CD4-positive, alpha-beta T cell treated with Interleukin-17A for 1 hour (primary cell): ENCODE measurements at regions not wholly inside any gene's neighbourhood (a gene's known extent, or its start where the extent isn't known, plus 50 kb on each side); places are given as distances from the start of the nearest gene placed in this dataset.
"Not testable (repeated sequence)": the region's sequence is repeated elsewhere in the genome, so short reads cannot be mapped to it uniquely, and the experiment has no call there.

Experiments
- DNase-seq: peaks from one replicate; pipeline ENCODE4 v3.0.0-alpha.2; 2020

GRCh38 chr5:14054111-14054854 lies 88.9 kb upstream of the TRIO start:
- no peak for DNase-seq

GRCh38 chr5:14050821-14051220 lies 92.3 kb upstream of the TRIO start:
- no peak for DNase-seq

- no peak for DNase-seq
These were observed 94.7 kb upstream of the TRIO start for GRCh38 chr5:14048434-14048833.

DNA sequence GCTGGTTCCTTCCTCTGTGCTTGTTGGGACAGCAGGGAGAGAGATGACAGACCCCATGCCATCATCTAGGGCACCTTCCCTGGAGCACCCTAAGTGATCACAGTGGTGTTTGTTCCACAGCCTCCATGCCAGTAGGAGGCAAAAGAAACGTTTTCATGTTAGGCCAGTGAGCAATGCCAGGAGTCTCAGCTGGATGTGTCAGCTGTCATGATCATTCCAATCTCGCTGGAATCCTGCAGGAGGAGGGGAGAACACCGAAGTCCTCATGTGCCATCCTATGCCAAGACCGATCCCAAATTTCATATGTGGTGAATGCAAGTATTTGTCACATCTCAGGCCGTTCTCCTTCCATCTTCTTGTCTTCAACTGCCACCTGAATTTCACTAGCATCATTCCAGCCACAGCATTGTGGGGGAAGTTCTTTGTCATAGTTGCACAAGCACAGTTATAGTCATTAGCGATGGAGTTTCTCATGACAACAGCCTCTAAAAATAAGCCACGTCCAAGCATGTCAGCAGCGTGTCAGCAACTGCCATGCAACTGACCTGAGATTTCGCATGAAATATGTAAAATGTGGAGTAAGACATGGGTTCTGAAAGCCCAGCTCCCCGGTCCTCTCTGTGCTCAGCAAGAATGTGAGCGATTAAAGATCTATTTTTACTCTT lies 97.2 kb upstream of the DNAH5 start:
- no peak for DNase-seq

DNA sequence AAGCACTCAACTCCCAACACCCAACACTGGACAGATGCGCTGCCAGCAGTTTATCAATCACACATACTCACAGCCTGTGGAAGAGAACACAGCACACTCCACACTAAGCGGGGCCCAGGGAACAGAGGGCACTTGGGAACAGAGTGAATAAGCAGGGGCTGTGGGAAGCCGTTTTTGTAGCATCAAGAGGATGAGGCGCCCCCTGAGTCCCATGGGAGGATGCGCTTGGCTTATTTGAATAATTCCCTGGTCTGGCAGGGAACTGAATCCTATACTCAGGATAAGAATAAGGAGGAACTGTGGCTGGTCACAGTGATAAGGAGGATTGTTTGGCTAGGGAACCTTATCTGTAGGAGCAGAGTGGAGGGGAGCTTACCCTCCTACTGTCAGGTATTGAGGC lies 96.1 kb upstream of the DNAH5 start:
- no peak for DNase-seq

GRCh38 chr5:14039576-14039975 lies 95.1 kb upstream of the DNAH5 start:
- DNase-seq: no peak

GRCh38 chr5:14039063-14039462 lies 94.6 kb upstream of the DNAH5 start:
- DNase-seq: no peak

DNA sequence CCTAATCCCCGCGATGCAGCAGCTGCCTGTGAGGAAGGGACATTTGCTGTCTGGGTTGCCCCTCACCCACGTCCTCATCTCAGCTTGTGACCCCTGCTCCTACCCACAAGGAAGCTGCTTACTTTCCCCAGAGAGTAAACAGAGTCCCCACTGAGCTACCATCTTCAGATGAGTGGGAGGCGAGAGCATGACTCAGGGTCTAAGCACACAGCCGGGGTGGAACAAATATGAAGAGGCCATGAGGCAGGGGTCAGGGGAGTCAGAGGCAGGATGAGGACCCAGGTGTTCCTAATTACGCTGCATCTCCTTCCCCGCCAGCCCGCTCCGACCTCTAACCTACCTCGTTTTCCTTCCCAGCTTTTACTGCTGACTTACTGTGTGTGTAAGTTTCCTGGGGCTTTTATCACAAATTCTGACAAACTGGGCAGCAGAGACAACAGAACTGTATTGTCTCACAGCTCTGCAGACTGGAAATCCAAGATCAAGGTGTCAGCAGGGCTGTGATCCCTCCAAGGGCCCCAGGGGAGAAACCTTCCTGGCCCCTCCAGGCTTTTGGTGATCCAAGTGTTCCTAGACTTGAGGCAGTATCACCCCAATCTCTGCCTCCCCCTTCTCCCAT lies 94.0 kb upstream of the DNAH5 start:
- no peak for DNase-seq

GRCh38 chr5:14036947-14037346 lies 92.5 kb upstream of the DNAH5 start:
- no peak for DNase-seq

GRCh38 chr5:14036514-14036913 lies 92.0 kb upstream of the DNAH5 start:
- no peak for DNase-seq

DNA sequence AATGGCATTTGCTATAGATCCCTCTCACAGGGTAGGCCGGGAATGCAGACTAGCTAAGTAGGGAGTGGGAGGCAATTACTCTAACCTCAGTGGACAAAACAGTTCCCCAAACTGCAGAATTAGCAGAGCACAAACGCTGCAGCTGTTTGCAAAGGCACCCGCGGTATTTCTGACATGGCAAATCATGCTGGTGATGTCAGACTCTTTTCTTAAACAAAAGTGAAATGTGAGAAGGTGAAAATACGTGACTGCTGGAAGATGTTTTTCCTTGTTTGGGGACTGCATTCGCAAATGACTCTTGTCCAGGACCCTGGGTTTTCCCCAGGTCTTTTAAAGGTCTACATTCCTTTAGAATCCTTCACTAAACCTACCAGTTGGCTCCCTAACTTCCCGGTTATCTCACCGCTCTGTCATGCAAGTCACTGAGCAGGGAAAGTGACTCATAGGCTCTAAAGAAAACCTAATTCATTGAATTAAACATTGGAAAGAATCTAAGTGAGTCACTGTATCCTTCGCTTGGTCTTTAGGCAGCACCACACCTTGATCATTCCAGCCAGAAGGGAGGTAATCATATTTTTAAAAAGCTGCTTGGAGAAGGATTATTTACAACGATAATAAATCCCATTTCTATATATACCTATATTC lies 91.5 kb upstream of the DNAH5 start:
- DNase-seq: no peak

GRCh38 chr5:14034963-14035362 lies 90.5 kb upstream of the DNAH5 start:
- no peak for DNase-seq

DNA sequence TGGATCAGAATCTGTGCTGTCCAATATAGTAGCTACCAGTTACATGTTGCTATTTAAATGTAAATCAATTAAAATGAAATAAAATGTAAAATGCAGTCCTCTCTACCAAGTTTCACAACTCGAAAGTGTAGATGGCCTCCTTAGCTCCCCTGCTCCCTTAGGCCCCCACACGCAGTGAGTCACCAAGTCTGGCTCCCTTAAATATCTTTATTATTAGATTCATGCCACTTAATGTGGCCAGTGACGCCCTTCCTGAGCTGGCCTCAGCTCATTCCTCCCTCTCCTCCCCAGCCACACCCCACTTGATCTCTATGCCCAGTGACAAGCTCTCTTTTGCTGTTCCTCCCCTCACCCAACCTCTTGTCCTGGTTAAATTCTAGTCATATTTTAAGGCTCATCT lies 88.4 kb upstream of the DNAH5 start:
- DNase-seq: no peak

DNA sequence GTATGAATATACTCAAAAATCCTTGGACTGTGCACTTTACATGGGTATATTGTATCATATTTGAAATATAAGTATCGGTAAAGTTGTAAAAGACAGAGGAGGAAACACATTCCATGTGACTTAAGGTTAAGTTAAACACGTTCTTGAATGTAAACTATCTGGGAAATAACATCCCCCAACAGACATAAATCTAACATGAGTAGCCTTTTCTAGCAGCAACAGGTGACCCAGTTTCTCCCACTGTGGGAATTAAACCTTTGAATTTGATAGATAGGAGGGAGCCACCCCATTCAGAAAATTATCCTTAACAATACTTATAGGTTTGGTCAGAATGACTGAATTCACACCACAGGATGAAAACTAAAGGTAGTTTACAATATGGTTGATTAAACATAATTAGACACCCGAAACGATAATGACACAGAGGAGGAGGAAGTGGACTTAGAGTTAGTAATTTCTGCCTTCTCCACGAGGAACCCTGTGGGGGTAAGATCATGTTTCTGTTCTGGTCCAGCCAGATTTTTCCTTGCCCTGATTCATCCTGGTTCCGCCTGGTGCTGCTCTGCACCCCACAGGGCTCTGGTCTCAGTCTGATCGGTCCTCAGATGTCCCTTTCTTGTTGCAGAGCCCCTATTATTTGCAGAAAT lies 84.6 kb upstream of the DNAH5 start:
- no peak for DNase-seq

DNA sequence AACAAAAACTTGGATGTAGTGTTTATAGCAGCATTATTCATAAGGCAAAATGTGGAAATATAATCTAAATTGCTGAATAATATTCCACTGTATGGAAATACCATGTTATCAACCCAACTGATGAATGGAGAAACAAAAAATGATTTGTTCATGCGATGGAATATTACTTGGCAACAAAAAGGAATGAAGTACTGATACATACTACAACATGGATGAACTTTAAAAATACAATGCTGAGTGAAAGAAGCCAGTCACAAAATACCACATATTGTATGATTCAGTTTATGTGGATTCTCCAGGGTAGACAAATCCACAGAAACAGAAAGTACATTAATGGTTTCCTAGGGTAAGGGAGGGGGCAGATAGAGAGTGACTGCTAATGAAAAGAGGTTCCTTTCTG lies 83.7 kb upstream of the DNAH5 start:
- no peak for DNase-seq

- no peak for DNase-seq
These were observed 81.2 kb upstream of the DNAH5 start for GRCh38 chr5:14025569-14026286.

GRCh38 chr5:14022971-14023370 lies 78.5 kb upstream of the DNAH5 start:
- no peak for DNase-seq

GRCh38 chr5:14020944-14021343 lies 76.5 kb upstream of the DNAH5 start:
- not testable (repeated sequence) for DNase-seq

- DNase-seq: no peak
These were observed 75.3 kb upstream of the DNAH5 start for GRCh38 chr5:14019768-14020290.

DNA sequence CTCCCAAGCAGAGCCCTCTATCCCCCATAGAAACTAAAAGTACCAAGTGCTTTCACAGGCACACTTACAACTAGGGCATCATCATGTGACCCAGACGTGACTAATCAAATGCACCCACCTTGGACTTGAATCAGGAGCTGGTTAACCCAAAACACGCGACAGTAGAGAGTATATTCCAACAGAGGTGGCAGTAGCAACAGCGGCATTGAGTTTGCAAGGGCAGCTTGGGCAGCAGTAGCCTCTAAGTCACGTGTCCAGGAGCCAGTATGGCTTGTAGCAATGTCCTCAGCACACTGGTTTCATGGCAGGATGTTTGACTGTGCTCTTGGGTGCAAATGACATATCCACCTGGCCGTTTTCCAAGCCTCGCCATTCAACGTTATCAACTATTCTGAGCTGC lies 73.4 kb upstream of the DNAH5 start:
- no peak for DNase-seq

DNA sequence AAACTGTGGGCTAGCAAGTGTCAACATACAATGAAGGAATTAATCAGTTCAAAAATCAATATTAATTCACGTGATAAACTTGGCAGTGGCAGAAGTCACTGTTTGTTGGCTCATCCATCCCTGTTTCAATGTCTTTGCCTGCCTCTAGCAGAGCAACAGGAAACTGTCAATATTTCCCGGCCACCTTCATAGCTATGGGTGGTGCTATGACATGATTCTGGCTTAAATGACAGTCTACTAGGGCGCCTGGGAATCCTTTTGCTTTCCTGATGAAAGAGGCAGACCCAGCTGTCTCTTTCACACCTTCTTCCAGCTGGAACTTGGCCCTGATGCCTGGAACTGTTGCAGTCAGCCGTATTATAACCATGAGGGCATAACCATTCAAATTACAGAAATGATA lies 72.1 kb upstream of the DNAH5 start:
- no peak for DNase-seq
